OCI-M1 (cell line): ENCODE measurements at regions not wholly inside any gene's neighbourhood (a gene's known extent, or its start where the extent isn't known, plus 50 kb on each side); places are given as distances from the start of the nearest gene placed in this dataset.
"Not testable (repeated sequence)": the region's sequence is repeated elsewhere in the genome, so short reads cannot be mapped to it uniquely, and the experiment has no call there.

Experiments
- DNase-seq: peaks from one replicate; lab custom pipeline; 2025; lab: John Stamatoyannopoulos, UW

DNA sequence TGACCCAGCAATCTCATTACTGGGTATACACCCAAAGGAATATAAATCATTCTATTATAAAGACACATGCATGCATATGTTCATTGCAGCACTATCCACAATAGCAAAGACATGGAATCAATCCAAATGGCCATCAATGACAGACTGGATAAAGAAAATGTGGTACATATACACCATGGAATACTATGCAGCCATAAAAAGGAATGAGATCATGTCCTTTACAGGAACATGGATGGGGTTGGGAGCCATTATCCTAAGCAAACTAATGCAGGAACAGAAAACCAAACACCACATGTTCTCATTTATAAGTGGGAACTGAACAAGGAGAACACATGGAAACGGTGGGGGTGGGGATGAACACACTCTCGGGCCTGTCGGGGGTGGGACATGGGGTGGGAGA is 129.2 kb upstream of the STK26 start:
- not testable (repeated sequence) for DNase-seq

DNA sequence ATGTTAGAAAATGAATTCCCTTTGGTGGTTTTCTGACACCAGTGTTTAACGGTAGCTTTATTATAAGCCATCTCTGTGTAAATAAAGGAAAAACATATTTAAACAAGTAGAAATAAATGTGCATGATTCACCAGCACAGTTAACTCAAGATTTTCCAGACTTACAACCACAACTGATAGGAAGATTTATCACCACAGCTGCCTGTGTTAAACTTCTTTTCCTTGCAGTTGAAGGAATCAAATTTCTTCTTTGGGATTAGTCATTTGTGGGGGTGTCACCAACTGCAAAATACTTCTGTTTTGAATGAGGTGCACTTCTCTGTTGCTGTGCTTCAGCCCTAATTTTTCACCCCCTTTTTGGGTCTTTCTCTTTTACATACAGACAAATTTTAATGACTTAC is 128.1 kb upstream of the STK26 start:
- peak; percentile 66 for DNase-seq

DNA sequence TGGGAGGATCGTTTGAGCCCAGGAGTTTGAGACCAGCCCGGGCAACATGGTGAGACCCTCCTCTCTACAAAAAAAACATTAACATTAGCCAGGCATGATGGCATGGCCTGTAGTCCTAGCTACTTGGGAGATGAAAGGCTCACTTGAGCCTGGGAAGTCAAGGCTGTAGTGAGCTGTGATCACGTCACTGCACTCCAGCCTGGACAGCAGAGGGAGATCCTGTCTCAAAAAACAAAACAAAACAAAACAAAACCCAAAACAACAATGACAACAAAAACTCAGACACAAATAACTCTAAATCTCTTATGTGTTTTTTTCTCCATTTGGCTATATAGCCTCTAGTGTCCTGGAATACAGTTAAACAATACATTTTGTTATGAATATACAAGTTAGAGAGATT is 127.3 kb upstream of the STK26 start:
- DNase-seq, result peak; percentile 17

DNA sequence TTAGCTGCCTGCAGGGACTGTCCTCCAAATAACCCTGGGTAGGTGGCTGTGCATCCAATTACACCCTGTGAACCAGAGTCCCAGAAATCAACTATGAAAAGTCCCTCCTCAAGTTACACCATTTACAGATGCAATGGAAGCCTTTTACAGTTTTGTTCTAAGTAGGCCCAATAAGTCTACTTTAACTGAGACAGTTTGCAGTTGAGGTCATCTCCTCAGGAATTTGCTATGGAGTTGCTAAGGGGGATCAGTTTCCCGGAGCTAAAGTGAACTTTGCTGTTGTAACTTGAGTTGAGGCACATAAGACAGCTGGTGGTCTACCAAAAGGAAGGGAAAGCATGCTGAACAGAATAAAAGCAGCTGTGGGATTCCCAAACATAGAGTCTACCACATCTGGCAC is 121.6 kb upstream of the STK26 start:
- DNase-seq, result no peak

DNA sequence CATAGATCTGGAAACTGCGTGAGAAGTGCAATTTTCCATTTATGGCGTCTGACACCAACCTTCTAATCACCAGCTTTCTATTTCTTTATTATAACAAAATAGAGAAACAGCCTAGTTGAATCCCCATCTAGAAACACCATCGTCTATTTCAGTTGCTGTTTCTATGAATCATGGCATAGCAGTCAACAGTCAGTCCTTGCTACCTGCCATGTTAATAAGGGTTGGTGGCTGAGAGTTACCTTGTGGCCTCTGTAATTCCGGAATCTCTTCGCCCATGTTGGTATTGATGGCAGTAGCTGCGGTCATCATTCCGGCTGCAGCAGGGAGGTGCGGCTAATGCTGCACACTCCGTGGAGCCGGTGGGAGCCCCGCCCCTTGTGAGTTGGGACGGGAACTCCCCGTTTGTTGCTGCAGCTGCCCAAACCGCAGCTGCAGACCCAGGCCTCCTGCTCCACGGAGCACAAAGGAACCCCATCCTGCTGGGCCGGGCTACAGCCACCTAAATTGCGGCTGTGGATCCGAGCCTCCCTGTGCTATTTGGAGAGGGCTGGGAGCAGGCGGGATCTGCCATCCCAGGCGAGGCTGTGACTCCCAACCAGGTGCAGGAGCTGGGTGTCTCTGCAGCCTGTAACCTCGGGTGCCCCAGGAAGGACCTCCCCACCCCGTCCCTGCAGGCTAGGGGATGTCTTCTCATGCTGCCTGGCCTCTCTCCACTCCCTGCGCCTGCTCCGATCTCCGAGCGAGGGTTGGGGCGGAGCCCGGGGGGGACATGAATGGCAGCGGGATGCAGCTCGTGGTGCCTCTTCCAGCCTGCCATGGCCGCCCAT is 115.4 kb upstream of the STK26 start:
- DNase-seq, result no peak

DNA sequence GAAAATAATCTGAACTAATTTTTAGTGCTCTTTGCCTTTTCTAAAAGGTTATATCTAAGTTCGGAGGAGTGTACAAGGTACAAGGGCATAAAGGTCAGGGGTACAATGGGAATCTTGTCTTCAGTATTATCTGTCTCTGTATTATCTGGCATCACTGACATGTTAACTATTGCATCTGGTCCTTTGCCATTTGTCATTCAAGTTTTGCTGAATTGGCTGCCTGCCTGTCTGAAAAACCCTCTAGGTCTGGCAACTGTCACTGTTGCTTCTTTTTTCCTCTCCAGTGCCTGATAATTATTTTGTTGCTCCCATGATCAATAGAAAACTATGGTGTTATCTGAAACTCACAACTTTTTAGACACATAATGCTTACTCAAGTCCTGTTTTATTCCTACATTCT is 112.5 kb upstream of the STK26 start:
- no peak for DNase-seq

DNA sequence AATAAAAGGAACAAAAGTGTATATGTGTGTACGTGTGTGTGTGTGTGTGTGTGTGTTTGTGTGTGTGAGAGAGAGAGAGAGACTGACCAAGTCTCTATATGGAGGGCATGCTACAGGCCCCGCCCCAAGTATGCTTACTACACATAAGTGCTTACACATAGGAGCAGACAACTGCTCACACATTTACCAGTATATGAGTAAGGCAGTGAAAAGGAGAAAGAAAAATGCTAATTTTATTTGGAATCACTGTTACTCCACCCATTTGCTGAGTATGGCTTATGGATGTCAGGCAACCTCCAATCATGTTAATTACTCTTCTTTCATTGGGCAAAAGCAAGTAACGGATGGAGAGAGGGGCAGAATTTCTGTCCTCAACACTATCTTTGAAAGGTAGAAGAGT is 107.6 kb upstream of the STK26 start:
- no peak for DNase-seq

DNA sequence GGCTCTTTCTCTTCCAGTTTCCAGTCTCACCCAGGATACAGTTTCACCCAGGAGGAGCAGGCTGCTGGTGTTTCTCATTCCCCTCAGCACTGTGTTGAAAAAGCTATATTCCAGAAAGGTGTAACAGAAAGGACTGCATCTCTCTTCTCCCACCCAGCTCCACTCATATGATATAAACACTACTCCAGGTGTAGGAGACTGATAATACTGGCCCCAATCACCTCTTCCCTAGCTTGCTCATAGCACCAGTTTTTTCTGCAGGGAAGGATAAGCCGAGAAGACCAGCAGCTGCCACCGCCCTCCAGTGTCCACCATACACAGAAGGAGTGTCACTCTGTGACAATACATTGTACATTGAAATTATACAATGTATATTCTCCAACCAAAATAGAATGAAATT is 105.5 kb upstream of the STK26 start:
- DNase-seq, result peak; percentile 37

DNA sequence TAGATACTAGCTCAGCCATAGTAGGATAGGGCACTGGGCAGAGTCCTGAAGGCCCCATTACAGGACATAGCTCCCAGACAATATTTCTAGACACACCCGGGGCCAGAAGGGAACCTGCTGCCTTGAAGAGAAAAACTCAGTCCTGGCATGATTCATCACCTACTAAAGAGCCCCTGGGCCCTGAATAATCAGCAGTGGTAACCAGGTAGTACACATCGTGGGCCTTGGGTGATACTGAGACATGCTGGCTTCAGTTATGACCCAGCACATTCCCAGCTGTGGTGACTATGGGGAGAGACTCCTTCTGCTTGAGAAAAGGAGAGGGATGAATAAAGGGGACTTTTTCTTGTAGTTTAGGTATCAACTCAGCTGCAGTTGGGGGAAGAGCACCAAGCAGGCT is 104.3 kb upstream of the STK26 start:
- DNase-seq, result no peak

DNA sequence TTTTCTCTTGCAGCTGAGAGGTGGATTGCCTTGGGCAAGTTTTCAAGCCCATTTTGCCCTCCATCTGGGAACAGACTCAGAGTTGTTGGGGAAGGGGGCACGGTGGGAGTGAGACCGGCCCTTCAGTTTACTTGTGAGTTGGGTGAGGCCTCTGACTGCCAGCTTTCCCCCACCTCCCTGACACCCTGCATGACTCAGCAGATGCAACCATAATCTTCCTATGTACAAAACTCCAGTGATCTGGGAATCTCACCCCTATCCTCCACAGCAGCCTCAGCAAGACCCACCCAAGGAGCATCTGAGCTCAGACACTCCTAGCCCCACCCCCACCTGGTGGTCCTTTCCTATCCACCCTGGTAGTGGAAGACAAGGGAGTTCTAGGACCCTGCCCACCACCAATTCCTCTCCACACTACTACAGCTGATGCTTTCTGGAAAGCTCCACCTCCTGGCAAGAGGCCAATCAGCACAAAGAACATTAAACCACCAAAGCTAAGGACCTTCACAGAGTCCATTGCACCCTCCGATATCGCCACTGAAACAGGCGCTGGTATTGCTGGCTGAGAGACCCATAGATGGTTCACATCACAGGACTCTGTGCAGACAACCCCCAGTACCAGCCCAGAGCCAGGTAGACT is 99.4 kb upstream of the STK26 start:
- peak; percentile 8 for DNase-seq

DNA sequence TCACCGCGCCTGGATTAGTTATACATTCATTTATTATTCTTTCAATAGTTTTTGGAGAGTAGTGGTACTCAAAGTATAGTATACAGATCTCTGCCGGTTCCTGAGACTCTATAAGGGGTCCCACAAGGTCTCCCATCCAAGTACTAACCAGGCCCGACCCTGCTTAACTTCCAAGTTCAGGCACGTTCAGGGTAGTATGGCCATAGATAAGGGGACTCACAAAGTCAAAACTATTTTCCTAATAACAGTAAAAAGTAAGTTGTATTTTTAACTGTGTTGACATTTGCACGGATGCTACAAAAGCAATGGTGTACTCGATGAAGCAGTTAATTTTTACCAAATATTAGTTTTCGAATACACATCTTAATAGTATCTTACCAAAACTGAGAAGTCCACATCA is 84.4 kb upstream of the STK26 start:
- DNase-seq, result no peak

DNA sequence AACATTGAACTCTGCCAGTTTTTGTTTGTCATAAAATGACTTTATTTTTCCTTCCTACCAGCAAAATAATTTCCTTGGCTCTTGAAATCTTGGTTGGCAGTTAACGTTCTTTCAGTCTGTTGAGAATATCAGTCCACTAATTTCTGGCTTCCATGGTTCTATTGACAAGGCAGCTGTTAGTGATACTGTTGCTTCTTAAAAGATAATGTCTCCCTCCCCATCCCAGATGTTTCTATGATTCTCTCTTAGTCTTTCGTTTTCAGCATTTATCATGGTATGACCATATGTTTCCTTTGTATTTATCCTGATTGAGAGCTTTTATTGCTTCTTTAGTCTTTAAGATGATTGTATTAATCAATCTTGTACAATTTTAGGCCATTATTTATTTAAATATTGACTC is 81.1 kb upstream of the STK26 start:
- DNase-seq, result peak; percentile 37

DNA sequence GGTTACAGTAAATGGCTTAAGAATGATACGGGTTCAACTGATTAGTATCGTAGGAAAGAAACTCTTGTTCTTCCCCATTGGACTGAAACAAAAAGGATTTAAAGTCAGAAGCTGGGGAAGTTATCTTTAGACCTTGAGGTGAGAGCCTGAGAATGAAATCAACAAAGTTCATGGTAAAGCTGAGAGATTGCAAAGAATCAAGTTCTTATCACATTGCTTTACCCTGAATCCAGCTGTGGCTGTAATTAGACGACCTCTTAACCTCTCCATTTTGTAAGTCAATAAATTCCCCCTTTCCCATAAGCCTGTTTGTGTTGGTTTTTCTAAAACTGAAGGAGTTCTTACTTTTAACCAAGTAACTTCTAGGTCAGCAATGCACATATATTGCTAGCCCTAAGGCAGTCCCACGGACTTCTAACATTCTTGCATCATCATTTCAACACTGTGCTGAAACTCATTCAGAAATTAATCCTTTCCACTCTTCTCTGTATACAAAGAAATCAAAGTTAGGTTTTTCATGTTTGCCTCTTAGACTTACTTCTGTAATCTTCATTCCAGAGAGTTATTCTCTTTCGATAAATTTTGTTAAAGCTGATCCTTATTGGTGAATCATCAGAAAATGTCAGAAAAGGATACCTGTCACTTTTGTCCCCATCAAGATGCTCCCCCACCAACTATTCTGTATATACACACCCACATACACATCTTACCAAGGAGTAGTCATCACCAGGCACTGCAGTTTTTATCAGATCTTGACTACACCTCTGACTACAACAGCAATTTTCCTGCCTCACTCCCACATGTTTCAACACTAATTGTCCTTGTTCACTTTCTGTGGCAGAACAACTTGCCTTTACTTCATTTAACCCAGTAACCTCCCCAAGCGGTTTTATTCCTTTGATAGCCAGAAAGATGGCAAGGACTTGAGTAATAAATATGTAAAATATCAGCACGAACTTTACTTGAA is 77.9 kb upstream of the STK26 start:
- DNase-seq, result peak; percentile 25

DNA sequence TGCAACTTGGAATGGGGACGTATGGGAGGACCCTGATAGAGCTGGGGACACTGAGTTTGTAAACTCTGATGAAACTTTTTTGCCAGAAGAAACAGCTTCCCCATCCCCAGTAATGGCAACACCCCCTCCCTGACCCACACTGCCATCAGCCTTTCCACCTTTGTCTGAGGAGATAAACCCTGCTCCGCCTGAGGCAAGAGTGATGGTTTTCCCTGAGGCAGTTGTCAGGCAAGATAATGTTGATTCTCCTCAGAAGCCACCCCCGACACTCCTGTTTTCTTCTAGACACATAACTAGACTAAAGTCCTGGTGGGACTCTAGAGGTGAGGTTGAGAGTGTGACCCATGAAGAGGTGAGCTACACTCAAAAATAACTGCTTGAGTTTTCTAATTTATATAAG is 71.9 kb upstream of the STK26 start:
- DNase-seq, result peak; percentile 29

DNA sequence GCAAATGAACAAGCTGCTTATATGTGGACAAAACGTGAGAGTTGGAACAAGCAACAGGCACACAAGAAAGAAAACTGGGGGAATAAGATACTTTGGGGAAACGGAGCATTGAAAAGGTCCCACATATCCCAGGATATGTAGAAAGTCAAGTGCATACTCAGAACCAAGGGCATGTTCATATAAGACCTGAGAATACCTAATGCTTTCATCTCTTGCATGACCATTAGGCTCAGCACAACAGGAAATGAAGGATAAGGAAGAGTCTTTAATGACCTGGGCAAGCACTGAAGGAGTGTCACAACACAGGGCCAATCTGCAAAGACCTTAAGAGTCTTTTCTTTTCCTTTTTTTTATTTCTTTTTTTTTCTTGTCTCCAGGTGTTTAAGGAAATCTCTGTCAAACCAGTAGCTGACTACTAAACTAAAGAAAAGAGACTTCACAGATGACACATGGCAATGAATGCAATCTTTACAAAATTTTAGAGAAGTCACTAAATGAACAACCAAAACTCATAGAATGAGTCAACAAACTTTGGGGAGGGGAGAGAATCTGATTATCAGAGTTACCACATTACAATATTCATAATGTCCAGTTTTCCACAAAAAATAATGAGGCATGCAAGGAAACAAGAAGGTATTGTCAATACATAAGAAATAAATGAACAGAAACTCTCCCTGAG is 67.9 kb upstream of the STK26 start:
- DNase-seq, result peak; percentile 6

DNA sequence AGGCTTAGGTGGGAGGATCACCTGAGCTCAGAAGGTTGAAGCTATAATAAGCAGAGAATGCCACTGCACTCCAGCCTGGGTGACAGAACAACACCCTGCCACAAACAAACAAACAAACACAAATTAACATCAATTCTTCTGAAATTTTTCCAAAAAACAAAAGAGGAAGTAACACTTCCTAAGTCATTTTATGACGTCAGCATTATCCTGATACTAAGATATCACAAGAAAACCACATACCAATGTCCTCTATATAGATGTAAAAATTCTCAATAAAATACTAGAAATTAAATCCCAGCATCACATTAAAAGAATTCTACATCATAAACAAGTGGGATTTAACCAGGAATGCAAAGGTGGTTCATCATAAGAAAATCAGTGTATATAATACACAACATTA is 64.4 kb upstream of the STK26 start:
- peak; percentile 57 for DNase-seq

DNA sequence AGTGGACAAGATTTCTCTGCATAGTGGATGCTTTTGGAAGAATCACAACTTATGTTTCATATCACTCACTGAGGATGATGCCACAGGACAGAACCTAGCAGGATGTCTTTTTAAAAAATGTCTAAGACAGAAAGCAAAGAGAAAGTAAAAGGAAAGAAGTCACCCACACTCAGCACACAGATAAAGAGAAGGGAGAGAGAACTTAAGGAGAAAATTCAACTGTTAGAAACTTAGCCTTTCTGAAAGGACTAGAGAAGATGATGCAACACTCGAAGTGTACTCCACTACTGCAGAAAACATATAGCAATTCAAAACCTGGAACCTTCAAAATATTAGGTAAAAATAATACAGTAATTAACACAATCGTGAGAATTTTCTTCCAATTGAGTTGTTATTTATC is 52.8 kb upstream of the STK26 start:
- DNase-seq, result peak; percentile 67
